ENCODE measurements at regions not wholly inside any gene's neighbourhood (a gene's known extent, or its start where the extent isn't known, plus 50 kb on each side); places are given as distances from the start of the nearest gene placed in this dataset.

- TF ChIP-seq CTCF (IDR thresholded peaks at IDR 0.05; ENCODE audit: low read length) = no peak
- no peak for TF ChIP-seq EZH2 (IDR thresholded peaks at IDR 0.05; ENCODE audit: borderline replicate concordance, low read length)
These were observed 713.1 kb downstream of the SI start for GRCh38 chr3:164365242-164365641.
